H9 (cell line): ENCODE measurements at regions not wholly inside any gene's neighbourhood (a gene's known extent, or its start where the extent isn't known, plus 50 kb on each side); places are given as distances from the start of the nearest gene placed in this dataset.

Experiments
- DNase-seq: peaks from one replicate; pipeline ENCODE4 v3.0.0-alpha.2; 2017
- H2AFZ ChIP-seq: one replicate; pipeline ENCODE4 v1.6.1; 2013; ENCODE audit warnings: mild to moderate bottlenecking, low read length, control low read depth, moderate library complexity
- H2AK5ac ChIP-seq: 2 replicates; pipeline ENCODE4 v1.6.1; 2013; ENCODE audit warnings: low read length, control low read depth, mixed read lengths; ENCODE audit not compliant: insufficient read length
- H2BK120ac ChIP-seq: one replicate; pipeline ENCODE4 v1.6.1; 2013; ENCODE audit warnings: low read depth, mild to moderate bottlenecking, low read length, control low read depth, inconsistent platforms; ENCODE audit not compliant: poor library complexity, severe bottlenecking
- H2BK12ac ChIP-seq: 2 replicates; pipeline ENCODE4 v1.6.1; 2013; ENCODE audit warnings: low read length, control low read depth, mixed read lengths, low read depth; ENCODE audit not compliant: insufficient read length
- H2BK15ac ChIP-seq: 2 replicates; pipeline ENCODE4 v1.6.1; 2013; ENCODE audit warnings: low read depth, low read length, control low read depth
- H2BK20ac ChIP-seq: one replicate; pipeline ENCODE4 v1.6.1; 2013; ENCODE audit warnings: low read depth, mild to moderate bottlenecking, low read length, control low read depth, inconsistent platforms; ENCODE audit not compliant: poor library complexity, severe bottlenecking
- H2BK5ac ChIP-seq: 2 replicates; pipeline ENCODE4 v1.6.1; 2013; ENCODE audit warnings: low read length, control low read depth, mixed read lengths; ENCODE audit not compliant: insufficient read length
- H3K14ac ChIP-seq: 2 replicates; pipeline ENCODE4 v1.6.1; 2013; ENCODE audit warnings: low read length, control low read depth; ENCODE audit not compliant: insufficient read depth
- H3K18ac ChIP-seq: 2 replicates; pipeline ENCODE4 v1.6.1; 2013; ENCODE audit warnings: low read depth, mild to moderate bottlenecking, mixed read lengths, low read length, control low read depth; ENCODE audit not compliant: insufficient read length
- H3K23ac ChIP-seq: 2 replicates; pipeline ENCODE4 v1.6.1; 2013; ENCODE audit warnings: low read length, control low read depth, mixed read lengths, low read depth; ENCODE audit not compliant: insufficient read length
- H3K23me2 ChIP-seq: 2 replicates; pipeline ENCODE4 v1.6.1; 2013; ENCODE audit warnings: low read depth, mild to moderate bottlenecking, mixed read lengths, low read length, control low read depth; ENCODE audit not compliant: insufficient read length, poor library complexity, severe bottlenecking
- H3K27ac ChIP-seq: 2 replicates; pipeline ENCODE4 v1.5.1; 2013; ENCODE audit warnings: low read length, control low read depth, mixed read lengths, low read depth; ENCODE audit not compliant: insufficient read length
- H3K27me3 ChIP-seq: 2 replicates; pipeline ENCODE4 v1.6.1; 2013; ENCODE audit warnings: low read length, control low read depth, inconsistent platforms; ENCODE audit not compliant: insufficient read depth
- H3K4ac ChIP-seq: 2 replicates; pipeline ENCODE4 v1.6.1; 2013; ENCODE audit warnings: low read depth, mild to moderate bottlenecking, control low read depth, inconsistent platforms, low read length, moderate library complexity
- H3K4me1 ChIP-seq: 2 replicates; pipeline ENCODE4 v1.6.1; 2013; ENCODE audit warnings: low read length, control low read depth, inconsistent platforms; ENCODE audit not compliant: insufficient read depth
- H3K4me2 ChIP-seq: 2 replicates; pipeline ENCODE4 v1.6.1; 2013; ENCODE audit warnings: low read length, control low read depth, mixed read lengths; ENCODE audit not compliant: insufficient read length, insufficient read depth
- H3K56ac ChIP-seq: 2 replicates; pipeline ENCODE4 v1.6.1; 2013; ENCODE audit warnings: low read depth, mild to moderate bottlenecking, mixed read lengths, low read length, control low read depth; ENCODE audit not compliant: insufficient read length
- H3K79me1 ChIP-seq: 2 replicates; pipeline ENCODE4 v1.6.1; 2013; ENCODE audit warnings: low read depth, mild to moderate bottlenecking, moderate library complexity, low read length, control low read depth, inconsistent platforms; ENCODE audit not compliant: insufficient read depth, poor library complexity, severe bottlenecking
- H3K79me2 ChIP-seq: 2 replicates; pipeline ENCODE4 v1.6.1; 2013; ENCODE audit warnings: low read length, control low read depth, inconsistent platforms; ENCODE audit not compliant: insufficient read depth
- H3K9ac ChIP-seq: 2 replicates; pipeline ENCODE4 v1.6.1; 2013; ENCODE audit warnings: low read length, control low read depth, mixed read lengths; ENCODE audit not compliant: insufficient read length; ENCODE audit errors: extremely low read depth
- H3K9me3 ChIP-seq: one replicate; pipeline ENCODE4 v1.6.1; 2013; ENCODE audit warnings: low read depth, low read length, inconsistent platforms; ENCODE audit not compliant: control insufficient read depth
- H3T11ph ChIP-seq: one replicate; pipeline ENCODE4 v1.6.1; 2013; ENCODE audit warnings: mild to moderate bottlenecking, low read length, control low read depth, inconsistent platforms
- H4K20me1 ChIP-seq: one replicate; pipeline ENCODE4 v1.6.1; 2013; ENCODE audit not compliant: control insufficient read depth, insufficient read length, insufficient read depth
- H4K5ac ChIP-seq: 2 replicates; pipeline ENCODE4 v1.6.1; 2013; ENCODE audit warnings: low read depth, mild to moderate bottlenecking, mixed read lengths, low read length, control low read depth; ENCODE audit not compliant: insufficient read length
- H4K8ac ChIP-seq: replicated peaks from 2 replicates; pipeline ENCODE4 v1.6.1; 2013; ENCODE audit warnings: low read length, control low read depth, mixed read lengths, low read depth; ENCODE audit not compliant: insufficient read length
- H4K91ac ChIP-seq: 2 replicates; pipeline ENCODE4 v1.6.1; 2013; ENCODE audit warnings: low read depth, mild to moderate bottlenecking, moderate library complexity, mixed read lengths, low read length, control low read depth; ENCODE audit not compliant: insufficient read length
- H3K27ac Mint-ChIP-seq, 3 experiments: 2 replicates in 2 of 3; 3 replicates in 1 of 3; pipeline ENCODE4 v1.8.0; 2020 to 2021; ENCODE audit warnings: mixed read lengths in 3 of 3, mild to moderate bottlenecking in 1 of 3, moderate library complexity in 1 of 3
- H3K27me3 Mint-ChIP-seq: 2 replicates; pipeline ENCODE4 v1.8.0; 2021; ENCODE audit warnings: low read depth, mild to moderate bottlenecking, moderate library complexity, mixed read lengths
- H3K36me3 Mint-ChIP-seq, 3 experiments: 2 replicates in 2 of 3; 3 replicates in 1 of 3; pipeline ENCODE4 v1.8.0; 2020 to 2021; ENCODE audit warnings: low read depth in 3 of 3, mixed read lengths in 3 of 3; ENCODE audit not compliant: insufficient read depth in 1 of 3
- H3K4me1 Mint-ChIP-seq, 2 experiments: 2 replicates each; pipeline ENCODE4 v1.8.0; 2020; ENCODE audit warnings: mixed read lengths in 2 of 2
- H3K4me3 Mint-ChIP-seq, 2 experiments: 2 replicates in 1 of 2; 3 replicates in 1 of 2; pipeline ENCODE4 v1.8.0; 2020 to 2021; ENCODE audit warnings: mild to moderate bottlenecking in 2 of 2, mixed read lengths in 2 of 2, moderate library complexity in 1 of 2
- H3K9me3 Mint-ChIP-seq, 2 experiments: 2 replicates in 1 of 2; 3 replicates in 1 of 2; pipeline ENCODE4 v1.8.0; 2020; ENCODE audit warnings: mild to moderate bottlenecking in 2 of 2, mixed read lengths in 2 of 2, moderate library complexity in 1 of 2
- CTCF ChIP-seq: fragments of 200-600 bp; sonication (generic); conservative IDR thresholded peaks from 3 replicates; pipeline ENCODE4 v1.8.0; 2021; ENCODE audit warnings: antibody characterized with exemption, mild to moderate bottlenecking

GRCh38 chr2:125108251-125108650, 1083.2 kb downstream of the CNTNAP5 start:
- H3K14ac ChIP-seq, result no peak overlapping the region
- no peak overlapping the region for H3K23ac ChIP-seq
- no peaks in the 10 kb centered on the region for H3K4me1 Mint-ChIP-seq
- H3K79me2 ChIP-seq, result no peaks in the 10 kb centered on the region
- TF ChIP-seq CTCF, result no peak
- H3K27me3 ChIP-seq, result no peaks in the 10 kb centered on the region
- H3K27ac Mint-ChIP-seq, result no peak overlapping the region
- no peaks in the 10 kb centered on the region for H3K27me3 Mint-ChIP-seq
- no peak overlapping the region for H3K4me2 ChIP-seq
- H3K27ac ChIP-seq, result no peak overlapping the region
- H2BK20ac ChIP-seq, result no peak overlapping the region
- H3K9me3 ChIP-seq, result no peaks in the 10 kb centered on the region
- no peak overlapping the region for H3T11ph ChIP-seq
- H3K4me1 ChIP-seq, result no peaks in the 10 kb centered on the region
- no peak overlapping the region for H3K18ac ChIP-seq
- DNase-seq, result no peak
- H3K56ac ChIP-seq, result no peak overlapping the region
- no peak overlapping the region for H2BK120ac ChIP-seq
- H2AFZ ChIP-seq, result no peak overlapping the region
- no peaks in the 10 kb centered on the region for H3K23me2 ChIP-seq
- no peaks in the 10 kb centered on the region for H4K20me1 ChIP-seq
- no peak overlapping the region for H2BK15ac ChIP-seq
- no peak overlapping the region for H2AK5ac ChIP-seq
- no peak overlapping the region for H2BK5ac ChIP-seq
- no peak overlapping the region for H3K9ac ChIP-seq
- no peak overlapping the region for H3K4ac ChIP-seq
- no peak overlapping the region for H4K91ac ChIP-seq
- no peaks in the 10 kb centered on the region for H3K36me3 Mint-ChIP-seq
- no peak overlapping the region for H3K4me3 Mint-ChIP-seq
- no peak overlapping the region for H2BK12ac ChIP-seq
- no peak overlapping the region for H4K8ac ChIP-seq
- H3K9me3 Mint-ChIP-seq, result no peaks in the 10 kb centered on the region; a peak in 1 of 5 replicates
- no peaks in the 10 kb centered on the region for H3K79me1 ChIP-seq
- H4K5ac ChIP-seq, result no peak overlapping the region
